GM12801 (cell line): ENCODE measurements at regions not wholly inside any gene's neighbourhood (a gene's known extent, or its start where the extent isn't known, plus 50 kb on each side); places are given as distances from the start of the nearest gene placed in this dataset.

Source experiments
- CTCF ChIP-seq: IDR thresholded peaks from one replicate; pipeline ENCODE4 v1.5.1; 2011; ENCODE audit warnings: control low read depth; ENCODE audit not compliant: insufficient read length; ENCODE audit errors: extremely low read depth

GRCh38 chr4:111991797-111992196 lies 153.5 kb upstream of the FAM241A start:
- no peak for TF ChIP-seq CTCF

- TF ChIP-seq CTCF: no peak
Observed at GRCh38 chr4:111992351-111993168, 152.7 kb upstream of the FAM241A start.

- TF ChIP-seq CTCF: no peak
Observed at GRCh38 chr4:111994392-111994791, 150.9 kb upstream of the FAM241A start.

GRCh38 chr4:111997785-111998184 lies 147.5 kb upstream of the FAM241A start:
- no peak for TF ChIP-seq CTCF

- no peak for TF ChIP-seq CTCF
Observed at GRCh38 chr4:111999801-112000200, 145.5 kb upstream of the FAM241A start.

- no peak for TF ChIP-seq CTCF
Observed at GRCh38 chr4:112001041-112001440, 144.2 kb upstream of the FAM241A start.

- TF ChIP-seq CTCF: no peak
Observed at GRCh38 chr4:112002248-112002661, 143.0 kb upstream of the FAM241A start.
